Tibial artery (tissue), 4 donors: ENCODE measurements at regions not wholly inside any gene's neighbourhood (a gene's known extent, or its start where the extent isn't known, plus 50 kb on each side); places are given as distances from the start of the nearest gene placed in this dataset.

Experiments
- DNase-seq, 2 donors: peaks; one replicate each; pipeline ENCODE4 v3.0.0-alpha.2; 2019
- H3K27ac ChIP-seq, 2 donors: fragments of 200-600 bp; sonication (generic) in 1 of 2; 1 replicate in 1 of 2; 2 replicates in 1 of 2; pipeline ENCODE4 v1.5.1; 2018 to 2019; ENCODE audit warnings: mild to moderate bottlenecking in 1 of 2
- H3K27me3 ChIP-seq, 2 donors: fragments of 200-600 bp; sonication (generic) in 1 of 2; one replicate each; pipeline versions ENCODE4 v1.5.1 to v1.6.0; 2016 to 2019
- H3K36me3 ChIP-seq, 3 donors: fragments of 200-600 bp; sonication (generic) in 2 of 3; one replicate each; pipeline ENCODE4 v1.5.1; 2016 to 2019; ENCODE audit warnings: mild to moderate bottlenecking in 2 of 3
- H3K4me1 ChIP-seq, 4 donors: fragments of 200-600 bp; sonication (generic) in 2 of 4; 1 replicate in 3 of 4; 2 replicates in 1 of 4; pipeline ENCODE4 v1.5.1; 2016 to 2019
- H3K4me3 ChIP-seq, 2 donors: fragments of 200-600 bp; sonication (generic) in 1 of 2; 1 replicate in 1 of 2; 2 replicates in 1 of 2; pipeline ENCODE4 v1.5.1; 2018 to 2019; ENCODE audit warnings: mild to moderate bottlenecking in 2 of 2
- H3K9me3 ChIP-seq, 3 donors: fragments of 200-600 bp; sonication (generic) in 1 of 3; one replicate each; pipeline ENCODE4 v1.5.1; 2016 to 2019
- CTCF ChIP-seq, 2 experiments: fragments of 200-600 bp in 1 of 2; fragments of 450-650 bp in 1 of 2; IDR thresholded peaks; one replicate each; pipeline ENCODE4 v1.5.1; 2017 to 2019; ENCODE audit warnings: antibody characterized with exemption in 2 of 2, mild to moderate bottlenecking in 1 of 2, moderate library complexity in 1 of 2
- intact Hi-C: fragments of 100-400 bp; cut with DNase I; formaldehyde crosslinking; loops from one replicate; pipeline ENCODE4 v1.15.0; 2023; ENCODE audit warnings: low total_unique reads

GRCh38 chr6:156697225-156697830, 79.8 kb upstream of the ARID1B start:
- H3K9me3 ChIP-seq: no peaks in the 10 kb centered on the region
- no peaks in the 10 kb centered on the region for H3K27me3 ChIP-seq
- intact Hi-C loops: loop anchor here (10.0 kb wide), 1 partner anchor 133 kb away; no protein-coding TSS in a partner anchor
- no peak for TF ChIP-seq CTCF (IDR thresholded peaks at IDR 0.05)
- H3K4me3 ChIP-seq: no peak overlapping the region
- no peak for DNase-seq
- peaks cover 0 to 9% (median 0%) of the 10 kb centered on the region in 4 donors for H3K4me1 ChIP-seq
- H3K36me3 ChIP-seq: no peaks in the 10 kb centered on the region
- H3K27ac ChIP-seq: no peak overlapping the region

GRCh38 chr6:156695742-156696141, 81.4 kb upstream of the ARID1B start:
- DNase-seq: no peak
- no peaks in the 10 kb centered on the region for H3K27me3 ChIP-seq
- no peak overlapping the region for H3K27ac ChIP-seq
- no peak overlapping the region for H3K4me3 ChIP-seq
- intact Hi-C loops: loop anchor here (10.0 kb wide), 1 partner anchor 131 kb away; no protein-coding TSS in a partner anchor
- TF ChIP-seq CTCF (IDR thresholded peaks at IDR 0.05): no peak
- peaks cover 0 to 8% (median 0%) of the 10 kb centered on the region in 4 donors for H3K4me1 ChIP-seq
- H3K9me3 ChIP-seq: no peaks in the 10 kb centered on the region
- H3K36me3 ChIP-seq: no peaks in the 10 kb centered on the region

GRCh38 chr6:156694679-156695078, 82.5 kb upstream of the ARID1B start:
- Histone ChIP-seq H3K27ac (no peak overlapping the region), H3K27me3 (no peaks in the 10 kb centered on the region), H3K9me3 (no peaks in the 10 kb centered on the region), H3K4me1 (no peaks in the 10 kb centered on the region), H3K36me3 (no peaks in the 10 kb centered on the region), H3K4me3 (no peak overlapping the region)
- no peak for DNase-seq
- intact Hi-C loops: loop anchor here (10.0 kb wide), 1 partner anchor 130 kb away; no protein-coding TSS in a partner anchor
- no peak for TF ChIP-seq CTCF (IDR thresholded peaks at IDR 0.05)

- H3K9me3 ChIP-seq: no peaks in the 10 kb centered on the region
- H3K27ac ChIP-seq: no peak overlapping the region
- DNase-seq: no peak
- no peaks in the 10 kb centered on the region for H3K36me3 ChIP-seq
- peaks cover 0 to 11% (median 6%) of the 10 kb centered on the region in 4 donors for H3K4me1 ChIP-seq
- H3K4me3 ChIP-seq: no peak overlapping the region
- no peak for TF ChIP-seq CTCF (IDR thresholded peaks at IDR 0.05)
- no peaks in the 10 kb centered on the region for H3K27me3 ChIP-seq
- intact Hi-C loops: loop anchor here (10.0 kb wide), 1 partner anchor 126 kb away; no protein-coding TSS in a partner anchor
These were observed 86.2 kb upstream of the ARID1B start for GRCh38 chr6:156691018-156691417.

- peaks cover 0 to 18% (median 11%) of the 10 kb centered on the region in 4 donors for H3K4me1 ChIP-seq
- H3K27me3 ChIP-seq: no peaks in the 10 kb centered on the region
- DNase-seq: peak in 1 of 2 donors; percentile 42
- intact Hi-C loops: loop anchor here (10.0 kb wide), 1 partner anchor 125 kb away; no protein-coding TSS in a partner anchor
- H3K36me3 ChIP-seq: no peaks in the 10 kb centered on the region
- no peaks in the 10 kb centered on the region for H3K9me3 ChIP-seq
- no peak overlapping the region for H3K4me3 ChIP-seq
- H3K27ac ChIP-seq: peak overlapping the region in 1 of 2 donors; percentile 93
- TF ChIP-seq CTCF (IDR thresholded peaks at IDR 0.05): no peak
These were observed 87.5 kb upstream of the ARID1B start for GRCh38 chr6:156689656-156690055.
